ENCODE measurements at regions not wholly inside any gene's neighbourhood (a gene's known extent, or its start where the extent isn't known, plus 50 kb on each side); places are given as distances from the start of the nearest gene placed in this dataset.

DNA sequence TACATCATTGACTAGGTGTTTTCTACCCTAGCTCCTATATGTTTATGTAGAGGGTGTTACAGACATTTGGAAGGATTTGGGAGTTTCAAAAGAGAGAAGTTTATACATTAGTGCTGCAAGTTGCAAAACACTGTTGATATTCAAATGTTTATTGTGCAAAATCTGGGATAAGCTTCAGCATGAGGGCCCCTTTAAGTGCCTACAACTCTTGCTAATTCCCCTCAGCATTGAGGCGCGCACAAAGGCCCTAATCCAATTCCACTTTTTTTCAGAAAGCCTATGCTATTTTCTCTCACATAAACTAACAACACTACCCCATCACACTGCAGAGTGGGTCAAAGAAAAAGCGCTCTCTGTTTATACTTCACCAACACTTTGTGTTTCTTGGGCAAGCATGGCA lies 208.0 kb downstream of the NR2F2 start:
- no peak for FAIRE-seq

DNA sequence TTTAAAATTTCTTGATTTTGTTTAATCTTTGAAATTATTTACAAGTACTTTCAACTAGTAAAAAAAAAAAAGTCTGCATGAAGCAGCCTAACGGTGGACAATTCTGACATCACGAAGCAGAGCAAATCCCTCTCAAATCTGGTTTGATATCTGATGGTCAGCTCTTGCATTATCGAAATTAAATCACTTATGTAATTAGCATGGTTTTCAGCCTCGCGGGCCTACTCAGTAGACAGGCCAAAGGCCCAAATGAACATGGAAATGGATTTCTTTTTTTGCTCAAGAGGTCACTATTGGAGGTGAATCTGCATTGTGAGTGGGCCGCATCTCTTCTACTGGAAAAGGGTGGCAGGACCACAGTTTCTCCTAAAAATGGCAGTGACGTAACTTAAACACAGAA lies 209.8 kb downstream of the NR2F2 start:
- no peak for FAIRE-seq

- FAIRE-seq: no peak
Measured at GRCh38 chr15:96542130-96542770, 211.8 kb downstream of the NR2F2 start.

DNA sequence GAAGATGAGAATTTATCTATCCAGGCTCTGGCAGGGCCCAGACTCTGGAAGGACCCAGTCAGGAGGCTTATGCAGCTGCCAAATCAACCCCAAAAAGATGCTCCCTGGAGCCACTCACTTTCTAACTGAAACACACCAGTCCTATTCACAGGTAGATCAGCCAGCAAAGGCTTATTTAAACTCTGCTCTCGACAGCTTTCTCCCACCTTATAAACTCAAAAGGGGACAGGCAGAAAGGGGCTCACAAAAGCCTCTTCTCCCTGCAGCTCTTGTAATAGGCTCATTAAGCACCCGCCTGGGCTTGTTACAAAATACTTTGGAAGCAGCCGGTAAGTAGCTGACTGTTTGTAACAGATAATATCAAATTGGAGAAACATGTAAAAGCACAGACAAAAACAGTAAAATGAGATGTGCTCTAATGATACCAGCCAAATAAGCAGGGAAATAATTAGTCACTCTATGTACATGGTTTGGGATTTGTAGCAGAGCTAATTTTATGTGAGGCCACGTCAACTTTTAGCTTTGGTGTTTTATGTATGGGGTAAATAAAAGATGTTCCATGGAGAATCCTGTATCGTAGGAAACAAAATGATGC lies 213.8 kb downstream of the NR2F2 start:
- FAIRE-seq: no peak

- no peak for FAIRE-seq
Measured at GRCh38 chr15:96549136-96549535, 218.6 kb downstream of the NR2F2 start.

DNA sequence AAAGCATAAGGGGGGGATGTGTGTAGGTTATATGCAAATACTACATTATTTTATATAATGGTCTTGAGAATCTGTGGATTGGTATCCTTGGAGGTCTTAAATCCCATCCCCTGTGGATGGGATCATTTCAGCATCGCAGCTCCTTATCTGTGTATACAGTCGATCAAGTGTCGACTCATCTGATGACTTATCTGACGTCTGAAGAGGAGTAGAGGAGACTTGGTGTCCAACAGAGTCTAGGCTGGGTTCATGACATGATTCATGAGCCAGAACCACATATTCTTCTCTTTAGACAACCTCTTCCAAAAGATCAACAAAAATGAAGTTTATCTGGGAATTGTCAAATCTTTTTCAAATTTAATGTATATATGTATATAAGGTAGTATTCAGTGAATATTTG lies 220.7 kb downstream of the NR2F2 start:
- FAIRE-seq: no peak

DNA sequence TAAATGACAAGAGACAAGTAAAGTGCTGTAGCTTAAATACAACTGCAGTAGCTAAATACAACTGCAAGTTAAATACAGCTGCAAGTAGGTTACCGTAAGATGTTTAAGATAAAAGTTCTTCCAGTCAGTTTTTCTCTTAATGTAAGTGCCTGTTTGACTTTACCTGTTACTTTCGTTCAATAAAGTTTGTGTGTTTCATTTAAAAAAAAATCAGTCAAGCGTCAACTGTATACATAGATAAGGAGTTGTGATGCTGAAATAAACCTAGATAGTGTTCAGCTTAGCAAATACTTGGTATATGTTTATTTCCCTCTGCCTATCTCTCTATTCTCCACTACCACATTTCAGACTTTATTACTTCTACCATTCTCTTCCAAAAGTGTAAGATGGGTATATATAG lies 221.2 kb downstream of the NR2F2 start:
- FAIRE-seq: no peak

DNA sequence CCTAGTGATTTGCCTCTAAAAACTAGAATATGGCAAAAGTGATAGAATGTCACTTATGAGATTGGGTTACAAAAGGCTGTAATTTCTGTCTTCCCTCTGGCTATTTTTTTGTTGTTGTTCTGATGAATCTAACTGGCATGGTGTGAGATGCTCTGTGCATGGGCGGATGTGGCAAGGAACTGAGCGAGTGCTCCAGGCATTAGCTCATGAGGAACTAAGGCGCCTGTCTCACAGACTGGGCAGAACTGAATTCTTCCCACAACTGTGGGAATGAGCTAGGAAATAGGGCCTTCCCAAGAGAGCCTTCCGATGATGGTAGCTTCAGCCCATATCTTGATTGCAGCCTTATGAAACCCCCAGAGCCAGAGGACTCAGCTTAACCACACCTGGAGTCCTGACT lies 222.5 kb downstream of the NR2F2 start:
- FAIRE-seq: no peak

DNA sequence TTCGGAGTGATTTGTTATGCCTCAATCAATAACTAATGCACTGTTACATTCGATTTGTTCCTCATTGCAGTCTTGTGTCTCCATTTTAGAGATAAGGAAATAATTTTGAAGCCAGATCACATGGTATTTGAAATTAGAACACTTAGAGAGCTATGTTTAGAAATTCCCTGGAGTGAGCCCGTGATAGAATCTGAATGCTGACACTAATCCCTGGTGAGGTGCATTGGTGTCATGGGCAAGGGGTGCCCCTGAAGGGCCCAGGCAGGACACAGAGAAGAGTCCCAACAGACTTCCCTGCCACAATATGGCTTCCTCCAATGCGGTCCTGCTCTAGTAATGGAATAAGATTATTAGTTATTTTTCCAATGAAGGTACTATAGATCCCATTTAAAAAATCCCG lies 223.0 kb downstream of the NR2F2 start:
- no peak for FAIRE-seq

DNA sequence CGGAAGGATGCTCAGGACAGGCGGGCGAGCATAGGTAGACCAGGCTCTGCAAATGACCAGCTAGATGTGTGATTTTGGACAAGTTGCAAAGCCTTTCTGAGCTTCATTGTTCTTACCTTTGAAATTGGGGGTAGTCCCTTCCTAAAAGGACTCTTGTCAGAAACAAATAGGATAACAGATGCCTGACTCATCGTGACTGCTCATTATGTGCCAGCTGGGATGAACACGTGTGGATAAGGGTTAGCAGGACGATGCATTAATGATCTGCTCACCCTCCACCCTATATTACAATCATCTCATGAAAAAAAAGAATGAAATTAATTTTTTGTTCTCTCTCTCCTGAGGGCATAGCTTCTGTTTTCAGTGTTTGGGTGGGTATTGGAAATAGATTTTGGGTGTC lies 223.4 kb downstream of the NR2F2 start:
- no peak for FAIRE-seq

- no peak for FAIRE-seq
Measured at GRCh38 chr15:96554541-96554940, 224.0 kb downstream of the NR2F2 start.

DNA sequence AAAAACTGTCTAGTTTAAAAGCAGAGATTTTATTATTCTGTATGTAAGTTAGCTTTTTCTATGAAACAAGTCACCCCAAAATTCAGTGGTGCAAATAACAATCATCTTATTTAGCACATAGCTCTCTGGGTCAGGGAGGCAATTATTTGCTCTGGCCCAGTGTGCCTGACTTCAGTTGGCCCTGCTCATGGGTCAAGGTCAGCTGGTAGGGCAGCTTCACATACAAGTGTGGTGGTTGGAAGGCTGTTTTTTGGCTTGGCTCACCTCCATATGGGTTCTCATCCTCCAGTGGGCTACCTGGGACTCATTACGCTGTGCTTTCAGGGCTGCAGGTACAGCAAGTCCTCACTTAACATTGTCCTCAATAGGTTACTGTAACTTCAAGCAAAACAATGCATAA lies 228.6 kb downstream of the NR2F2 start:
- FAIRE-seq: no peak

DNA sequence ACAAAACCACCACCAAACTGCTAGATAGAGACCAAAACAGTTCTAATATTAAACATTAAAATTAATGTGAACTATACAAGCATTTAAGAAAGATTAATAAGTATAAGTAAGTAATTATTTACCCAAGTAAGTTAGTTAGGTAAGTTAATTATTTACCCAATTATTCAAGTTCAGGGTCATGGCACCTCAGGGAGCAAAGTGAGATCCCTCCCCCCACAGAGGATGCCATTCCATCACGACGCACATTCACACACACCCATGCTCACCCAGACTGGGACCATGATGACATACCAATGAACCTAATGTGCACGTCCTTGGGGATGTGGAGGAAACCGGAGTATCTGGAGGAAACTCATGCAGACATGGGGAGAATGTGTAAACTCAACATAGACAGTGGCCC lies 229.1 kb downstream of the NR2F2 start:
- FAIRE-seq: no peak

- no peak for FAIRE-seq
Measured at GRCh38 chr15:96560246-96560895, 229.9 kb downstream of the NR2F2 start.

DNA sequence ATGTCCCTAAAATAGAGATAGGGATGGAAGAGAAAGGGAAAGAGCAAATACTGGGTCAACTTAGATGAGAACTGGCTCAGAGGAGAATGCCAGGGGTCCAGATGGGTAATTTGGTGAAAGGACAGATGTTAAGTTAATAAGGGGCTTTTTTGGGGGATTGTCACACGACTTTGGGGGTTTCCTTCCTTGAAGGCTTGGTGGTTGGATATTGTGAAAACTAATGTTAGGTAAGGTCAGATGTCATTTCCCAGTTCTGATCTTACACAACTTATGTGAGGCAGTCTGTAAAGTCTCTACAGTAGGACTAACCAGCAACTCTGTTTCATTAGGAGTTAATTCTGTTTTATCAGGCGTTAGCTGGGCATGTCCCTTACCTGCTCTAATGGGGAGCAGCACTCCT lies 231.1 kb downstream of the NR2F2 start:
- no peak for FAIRE-seq

GRCh38 chr15:96564546-96564945 lies 234.0 kb downstream of the NR2F2 start:
- FAIRE-seq: no peak

DNA sequence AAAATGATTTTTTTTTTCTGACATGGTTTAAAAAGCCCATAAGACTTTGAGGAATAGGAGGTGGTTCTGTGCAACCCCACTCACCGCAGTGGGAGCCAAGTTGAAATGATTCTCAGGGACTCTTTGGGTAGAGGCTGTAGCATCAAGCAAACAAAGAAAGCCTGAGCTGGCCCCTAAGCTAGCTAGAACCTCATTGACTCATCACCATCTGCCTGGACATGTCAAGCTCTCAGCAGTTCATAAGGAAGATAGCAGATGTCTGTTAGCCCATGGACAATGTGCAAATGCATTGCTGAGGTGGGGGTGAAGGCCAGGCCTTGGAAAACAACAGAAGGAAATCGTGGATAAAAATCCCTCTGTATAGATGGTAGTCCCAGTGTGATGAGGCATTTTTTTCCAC lies 234.8 kb downstream of the NR2F2 start:
- no peak for FAIRE-seq

DNA sequence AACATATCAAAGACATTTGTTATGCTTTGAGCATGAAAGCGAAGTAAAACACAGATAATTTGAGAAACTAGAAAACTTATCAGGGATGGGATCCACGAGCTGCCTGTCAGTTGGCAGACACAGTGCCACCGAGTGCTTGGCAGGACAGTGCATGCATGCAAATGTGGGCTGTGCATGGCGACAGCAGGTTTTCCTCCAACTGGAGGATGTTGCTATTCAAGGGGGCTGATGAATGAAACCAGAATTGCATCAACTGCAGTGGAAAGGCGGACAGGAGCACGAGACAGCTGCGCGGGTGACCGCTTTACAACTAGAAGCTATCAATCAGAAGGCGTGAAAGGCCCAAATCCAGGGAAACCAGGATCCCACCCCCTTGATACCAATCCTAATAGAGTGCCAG lies 244.3 kb downstream of the NR2F2 start:
- FAIRE-seq: no peak

DNA sequence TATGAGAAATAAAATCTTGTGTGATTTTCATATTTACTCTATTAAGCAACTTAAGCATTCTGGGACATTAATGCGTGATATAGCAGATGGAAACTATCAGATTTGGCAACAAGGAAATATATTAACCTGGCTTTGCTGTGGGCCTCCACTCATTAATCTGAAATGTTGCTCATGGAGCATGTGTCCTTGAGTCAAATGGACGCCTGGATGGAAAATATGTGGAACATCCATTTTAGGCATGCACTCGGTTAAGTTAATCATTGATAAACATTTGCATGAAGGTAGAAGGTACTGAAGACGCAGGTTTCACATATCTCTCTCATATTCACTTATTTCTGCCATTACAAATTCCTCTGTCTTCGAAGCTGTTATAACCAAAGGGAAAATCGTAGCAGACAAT lies 246.1 kb downstream of the NR2F2 start:
- no peak for FAIRE-seq

DNA sequence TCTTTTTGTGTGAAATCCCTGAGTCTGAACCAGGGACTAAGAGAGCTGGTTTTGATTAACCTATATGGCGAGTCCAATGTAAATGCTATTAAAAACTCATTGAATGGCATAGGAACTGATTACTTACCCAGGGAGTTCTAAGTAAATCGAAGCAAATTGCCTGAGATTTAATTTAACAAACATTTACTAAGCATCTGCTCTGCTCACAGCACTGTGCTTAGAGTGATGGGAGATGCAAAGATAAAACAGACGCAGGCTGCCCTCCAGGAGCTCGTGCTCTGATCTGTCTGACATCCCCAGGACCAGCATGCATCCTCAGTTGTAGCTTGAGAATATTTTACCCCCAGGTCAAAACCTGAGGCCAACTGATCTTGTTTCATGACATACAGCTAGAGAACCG lies 247.9 kb downstream of the NR2F2 start:
- FAIRE-seq: no peak

DNA sequence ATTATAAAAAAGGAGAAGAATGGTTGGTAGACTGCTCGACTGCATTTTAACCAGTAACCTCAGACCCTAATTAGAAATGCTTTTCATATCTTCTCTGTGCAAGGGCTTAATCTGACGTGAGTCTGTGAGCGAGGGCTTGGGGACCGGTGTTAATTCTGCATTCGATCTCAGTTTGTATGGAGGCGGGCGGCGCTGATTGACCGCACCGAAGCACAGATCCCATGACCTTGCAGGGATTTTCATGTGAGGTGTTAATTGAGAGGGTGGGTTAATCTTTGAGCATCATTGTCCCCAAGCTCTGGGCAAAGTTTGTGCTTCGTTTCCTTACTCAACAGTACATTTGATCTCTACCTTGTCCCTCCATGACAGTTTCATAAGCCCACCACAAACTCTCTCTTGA lies 250.9 kb downstream of the NR2F2 start:
- no peak for FAIRE-seq

DNA sequence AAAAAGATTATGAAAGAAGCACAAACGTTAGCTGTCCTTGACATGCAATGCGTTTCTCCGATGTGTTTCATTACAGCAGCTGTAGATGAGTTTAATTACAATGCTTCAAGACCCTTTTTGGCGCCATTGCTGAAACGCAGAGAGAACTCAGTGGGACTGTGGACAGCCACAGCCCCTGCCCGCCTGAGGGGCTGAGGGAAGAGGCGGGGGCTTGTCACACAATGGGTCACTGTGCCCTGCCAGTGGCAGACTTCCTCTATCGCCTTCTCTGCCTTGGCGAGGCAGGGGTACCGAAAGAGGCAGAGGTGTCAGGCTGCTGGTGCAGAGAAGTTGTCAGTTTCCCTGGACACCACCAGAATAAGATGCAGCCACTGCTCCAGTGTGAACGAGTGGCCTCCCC lies 252.0 kb downstream of the NR2F2 start:
- FAIRE-seq: no peak

- FAIRE-seq: no peak
Measured at GRCh38 chr15:96583671-96584070, 253.2 kb downstream of the NR2F2 start.

DNA sequence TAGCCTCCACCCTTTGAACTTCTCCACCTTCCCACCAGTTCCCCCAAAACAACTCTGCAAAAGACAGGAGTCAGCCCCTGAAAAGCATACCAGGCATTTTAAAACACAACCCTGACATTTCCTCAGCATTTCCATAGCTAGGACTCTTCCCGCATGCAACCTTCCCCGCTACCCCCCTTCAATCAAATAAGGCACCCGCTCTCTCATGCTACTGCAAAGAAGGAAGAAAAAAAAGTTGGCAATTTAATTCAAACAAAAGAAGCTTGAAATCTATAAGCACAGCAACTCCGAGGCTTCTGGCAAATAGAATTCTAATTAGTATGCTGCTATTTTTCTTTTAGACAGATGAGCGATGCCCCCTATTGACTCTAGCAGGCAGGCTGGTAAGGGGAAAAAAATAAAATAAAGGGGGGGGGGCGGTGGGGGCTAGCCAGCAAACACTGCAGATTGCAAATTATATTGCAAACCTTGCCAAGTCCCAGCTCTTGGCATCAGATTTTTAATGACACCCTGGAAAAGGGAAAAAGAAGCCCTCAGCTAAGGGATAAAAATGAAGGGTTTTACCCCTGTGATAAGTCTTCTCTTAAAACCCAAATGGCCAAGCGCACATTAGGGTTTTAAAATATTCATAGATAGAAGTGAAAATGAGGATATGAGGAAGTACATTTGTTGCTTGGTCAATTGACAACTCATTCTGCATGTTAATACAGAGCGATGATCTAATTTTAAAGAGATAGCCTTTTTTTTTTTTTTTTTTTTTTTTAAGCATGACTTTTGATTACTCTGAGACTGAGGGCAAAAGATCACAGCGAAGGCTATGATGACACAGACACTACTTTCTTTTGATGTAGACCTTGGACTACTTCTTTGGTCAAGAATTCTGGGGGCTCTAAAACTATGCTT lies 255.2 kb downstream of the NR2F2 start:
- FAIRE-seq: no peak

Data from islet of Langerhans (tissue), 1 donor.